B cell (primary cell): ENCODE measurements at regions not wholly inside any gene's neighbourhood (a gene's known extent, or its start where the extent isn't known, plus 50 kb on each side); places are given as distances from the start of the nearest gene placed in this dataset.

Experiments
- ATAC-seq: fragments of 200-7000 bp; cut with Tn5 transposase; one replicate; pipeline ENCODE4 v1.10.0; 2021; ENCODE audit warnings: low read depth, mild to moderate bottlenecking, moderate number of reproducible peaks, moderate library complexity
- CTCF ChIA-PET: fragments of 350-600 bp; sonication (Branson Sonifier 250); formaldehyde crosslinking; loops from one replicate; lab custom pipeline; 2021; ENCODE audit warnings: antibody characterized with exemption, inconsistent platforms; lab: Charles Lee
- POLR2A ChIA-PET: fragments of 350-600 bp; sonication (Branson Sonifier 250); formaldehyde crosslinking; loops from one replicate; lab custom pipeline; 2021; ENCODE audit warnings: antibody characterized with exemption; lab: Charles Lee
- DNase-seq: peaks from one replicate; pipeline ENCODE4 v3.0.0; 2013
- H2AFZ ChIP-seq: 2 replicates; pipeline ENCODE4 v1.6.1; 2012; ENCODE audit warnings: mild to moderate bottlenecking, low read depth, low read length; ENCODE audit not compliant: insufficient read depth, poor library complexity, severe bottlenecking
- H3K27ac ChIP-seq, 2 donors: 1 replicate in 1 of 2; 2 replicates in 1 of 2; pipeline ENCODE4 v1.5.1; 2012 to 2013; ENCODE audit warnings: low read length in 2 of 2, mild to moderate bottlenecking in 2 of 2, moderate library complexity in 1 of 2
- H3K27me3 ChIP-seq, 4 experiments: fragments of 200-600 bp in 1 of 4; sonication (generic) in 1 of 4; replicated peaks in 1 of 4; 1 replicate in 2 of 4; 2 replicates in 2 of 4; pipeline versions ENCODE4 v1.6.1 to v1.7.0; 2013 to 2016; ENCODE audit warnings: low read length in 3 of 4, mild to moderate bottlenecking in 2 of 4, mixed read lengths in 1 of 4, moderate library complexity in 1 of 4; ENCODE audit not compliant: insufficient read depth in 4 of 4, control insufficient read depth in 3 of 4; ENCODE audit errors: control extremely low read depth in 1 of 4
- H3K36me3 ChIP-seq, 2 experiments: replicated peaks in 1 of 2; 1 replicate in 1 of 2; 2 replicates in 1 of 2; pipeline versions ENCODE4 v1.6.1 to v1.7.1; 2013; ENCODE audit warnings: low read length in 1 of 2; ENCODE audit not compliant: insufficient read depth in 2 of 2, control insufficient read depth in 1 of 2; ENCODE audit errors: control extremely low read depth in 1 of 2, extremely low read depth in 1 of 2
- H3K4me1 ChIP-seq, 2 donors: fragments of 200-600 bp in 1 of 2; sonication (generic) in 1 of 2; 1 replicate in 1 of 2; 2 replicates in 1 of 2; pipeline versions ENCODE4 v1.5.1 to v1.6.1; 2013 to 2017; ENCODE audit warnings: low read length in 2 of 2; ENCODE audit not compliant: control insufficient read depth in 2 of 2, insufficient read depth in 2 of 2
- H3K4me2 ChIP-seq: replicated peaks from 2 replicates; pipeline ENCODE3; 2012; ENCODE audit warnings: mild to moderate bottlenecking, low read depth, low read length; ENCODE audit not compliant: poor library complexity, severe bottlenecking
- H3K4me3 ChIP-seq, 5 experiments: fragments of 200-600 bp in 1 of 5; sonication (generic) in 1 of 5; 1 replicate in 3 of 5; 2 replicates in 2 of 5; pipeline versions ENCODE4 v1.5.1 to v1.7.0; 2011 to 2016; ENCODE audit warnings: low read length in 4 of 5, mild to moderate bottlenecking in 4 of 5, low read depth in 2 of 5, control low read depth in 1 of 5, moderate library complexity in 1 of 5; ENCODE audit not compliant: insufficient read depth in 1 of 5; ENCODE audit errors: control extremely low read depth in 1 of 5, extremely low read depth in 1 of 5
- H3K79me2 ChIP-seq: fragments of 200-600 bp; sonication (generic); one replicate; pipeline ENCODE4 v1.6.0; 2016; ENCODE audit warnings: low read length; ENCODE audit not compliant: control insufficient read depth, insufficient read depth
- H3K9ac ChIP-seq: fragments of 200-600 bp; sonication (generic); 2 replicates; pipeline ENCODE4 v1.6.1; 2017; ENCODE audit warnings: mild to moderate bottlenecking, low read length, moderate library complexity
- H3K9me3 ChIP-seq, 3 donors: one replicate each; pipeline versions ENCODE4 v1.6.1 to v1.7.1; 2013; ENCODE audit warnings: low read length in 2 of 3; ENCODE audit not compliant: control insufficient read depth in 2 of 3, insufficient read depth in 1 of 3; ENCODE audit errors: control extremely low read depth in 1 of 3
- H4K20me1 ChIP-seq: 2 replicates; pipeline ENCODE4 v1.6.0; 2012; ENCODE audit warnings: mild to moderate bottlenecking, low read length; ENCODE audit not compliant: insufficient read depth, control insufficient read depth, poor library complexity, severe bottlenecking
- H3K27ac Mint-ChIP-seq: one replicate; pipeline ENCODE4 v1.8.0; 2021; ENCODE audit warnings: mixed read lengths
- H3K27me3 Mint-ChIP-seq: one replicate; pipeline ENCODE4 v1.8.0; 2021; ENCODE audit warnings: mixed read lengths
- H3K4me1 Mint-ChIP-seq: one replicate; pipeline ENCODE4 v1.8.0; 2021; ENCODE audit warnings: mixed read lengths
- H3K4me3 Mint-ChIP-seq: one replicate; pipeline ENCODE4 v1.8.0; 2021; ENCODE audit warnings: mixed read lengths
- H3K9me3 Mint-ChIP-seq: one replicate; pipeline ENCODE4 v1.8.0; 2022; ENCODE audit warnings: mixed read lengths; ENCODE audit not compliant: insufficient read depth
- EZH2 ChIP-seq: IDR thresholded peaks from 2 replicates; pipeline ENCODE4 v1.6.1; 2012; ENCODE audit warnings: borderline replicate concordance, low read depth, mild to moderate bottlenecking, moderate library complexity, low read length; ENCODE audit not compliant: insufficient read depth, poor library complexity, severe bottlenecking
- WGBS: methylation state at CpG from one replicate; pipeline ENCODE4 v1.1.5; 2013; ENCODE audit warnings: missing lambda C conversion rate; ENCODE audit not compliant: insufficient coverage; 5-methylcytosine and 5-hydroxymethylcytosine counted together
- intact Hi-C: fragments of 100-400 bp; cut with micrococcal nuclease; formaldehyde crosslinking; loops from one replicate; pipeline ENCODE4 v1.10.0; 2022
- TF ChIP-seq, protein P1 (sequence below): fragments of 200-600 bp; IDR thresholded peaks from one replicate; pipeline ENCODE4 v1.8.0; 2022; ENCODE audit warnings: antibody characterized with exemption, mild to moderate bottlenecking

DNA sequence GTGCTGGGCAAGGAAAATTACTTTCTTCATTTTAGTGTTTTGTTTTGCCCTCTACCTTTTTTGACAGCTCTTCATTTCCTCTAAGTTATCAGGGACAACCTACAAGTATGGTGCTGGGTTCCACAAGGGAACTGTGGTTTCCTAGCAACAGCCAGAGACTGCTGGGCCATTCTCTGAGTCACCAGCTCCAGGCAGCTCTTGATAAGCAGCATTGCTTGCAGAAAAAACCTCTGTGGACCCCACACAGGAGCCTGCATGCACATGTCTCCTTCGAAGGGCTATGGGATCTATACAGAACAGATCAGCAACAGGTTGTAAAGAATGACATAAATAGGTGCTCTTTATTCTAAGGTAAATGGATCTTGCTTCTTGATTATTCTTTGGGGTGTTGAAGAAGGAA, 81.0 kb upstream of the CCDC196 start:
- ChIA-PET POLR2A (no interaction called here), CTCF (no interaction called here)
- Histone ChIP-seq H4K20me1 (no peaks in the 10 kb centered on the region), H2AFZ (no peak overlapping the region), H3K4me2 (no peak overlapping the region), H3K9ac (no peak overlapping the region), H3K36me3 (no peaks in the 10 kb centered on the region), H3K4me1 (no peaks in the 10 kb centered on the region), H3K27me3 (no peaks in the 10 kb centered on the region), H3K27ac (no peak overlapping the region), H3K9me3 (no peaks in the 10 kb centered on the region), H3K4me3 (no peak overlapping the region), H3K79me2 (no peaks in the 10 kb centered on the region)
- TF ChIP-seq, protein P1, sequence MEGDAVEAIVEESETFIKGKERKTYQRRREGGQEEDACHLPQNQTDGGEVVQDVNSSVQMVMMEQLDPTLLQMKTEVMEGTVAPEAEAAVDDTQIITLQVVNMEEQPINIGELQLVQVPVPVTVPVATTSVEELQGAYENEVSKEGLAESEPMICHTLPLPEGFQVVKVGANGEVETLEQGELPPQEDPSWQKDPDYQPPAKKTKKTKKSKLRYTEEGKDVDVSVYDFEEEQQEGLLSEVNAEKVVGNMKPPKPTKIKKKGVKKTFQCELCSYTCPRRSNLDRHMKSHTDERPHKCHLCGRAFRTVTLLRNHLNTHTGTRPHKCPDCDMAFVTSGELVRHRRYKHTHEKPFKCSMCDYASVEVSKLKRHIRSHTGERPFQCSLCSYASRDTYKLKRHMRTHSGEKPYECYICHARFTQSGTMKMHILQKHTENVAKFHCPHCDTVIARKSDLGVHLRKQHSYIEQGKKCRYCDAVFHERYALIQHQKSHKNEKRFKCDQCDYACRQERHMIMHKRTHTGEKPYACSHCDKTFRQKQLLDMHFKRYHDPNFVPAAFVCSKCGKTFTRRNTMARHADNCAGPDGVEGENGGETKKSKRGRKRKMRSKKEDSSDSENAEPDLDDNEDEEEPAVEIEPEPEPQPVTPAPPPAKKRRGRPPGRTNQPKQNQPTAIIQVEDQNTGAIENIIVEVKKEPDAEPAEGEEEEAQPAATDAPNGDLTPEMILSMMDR = no peak
- no peak for TF ChIP-seq EZH2
- WGBS = 83% methylated on average over 1 of the region's 1 CpG
- Mint-ChIP-seq H3K4me3 (no peak overlapping the region), H3K9me3 (no peaks in the 10 kb centered on the region), H3K27ac (no peak overlapping the region), H3K4me1 (peaks cover 4% of the 10 kb centered on the region), H3K27me3 (no peaks in the 10 kb centered on the region)
- DNase-seq (no peak), ATAC-seq (no peak)
- intact Hi-C loops = no loop called here

DNA sequence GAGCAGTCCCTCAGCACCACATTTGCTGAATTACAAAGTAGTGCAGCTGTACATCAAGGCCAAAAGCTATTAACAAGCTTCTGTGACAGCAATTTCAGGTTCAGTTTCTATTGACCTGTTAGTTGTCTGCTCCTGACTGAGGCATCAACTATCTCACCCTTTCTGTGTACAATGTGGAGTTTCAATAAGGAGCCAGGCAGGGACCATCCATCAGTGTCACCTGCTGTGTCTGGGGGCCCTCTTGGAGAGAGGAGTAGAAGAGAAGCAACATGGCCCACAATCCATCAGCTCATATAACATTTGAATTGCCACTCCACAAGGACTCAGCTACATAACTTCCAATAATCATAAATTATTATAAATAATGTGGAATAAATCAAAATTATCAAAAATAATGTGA, 72.3 kb upstream of the CCDC196 start:
- Histone ChIP-seq H3K36me3 (no peaks in the 10 kb centered on the region), H3K79me2 (no peaks in the 10 kb centered on the region), H2AFZ (no peak overlapping the region), H4K20me1 (no peaks in the 10 kb centered on the region), H3K27me3 (no peaks in the 10 kb centered on the region), H3K4me2 (no peak overlapping the region), H3K4me3 (no peak overlapping the region), H3K4me1 (no peaks in the 10 kb centered on the region), H3K9ac (no peak overlapping the region), H3K27ac (no peak overlapping the region), H3K9me3 (peaks cover 0 to 3% (median 0%) of the 10 kb centered on the region in 3 donors)
- ATAC-seq (no peak), DNase-seq (no peak)
- TF ChIP-seq, protein P1 = no peak
- TF ChIP-seq EZH2 = no peak
- intact Hi-C loops = no loop called here
- ChIA-PET POLR2A (no interaction called here), CTCF (interaction anchor here (1.2 kb wide), 1 partner anchor 11 kb away, joined by 3 read pairs; no protein-coding TSS in a partner anchor)
- Mint-ChIP-seq H3K9me3 (peaks cover 6% of the 10 kb centered on the region), H3K4me3 (no peak overlapping the region), H3K27me3 (no peaks in the 10 kb centered on the region), H3K4me1 (no peaks in the 10 kb centered on the region), H3K27ac (no peak overlapping the region)
